Neural progenitor cell (in vitro differentiated cells): ENCODE measurements at regions not wholly inside any gene's neighbourhood (a gene's known extent, or its start where the extent isn't known, plus 50 kb on each side); places are given as distances from the start of the nearest gene placed in this dataset.
A peak's percentile ranks its signal among the peaks of the same experiment; 100 is the strongest.

ENCODE experiments used
- DNase-seq: peaks from one replicate; pipeline ENCODE4 v3.0.0-alpha.2; 2016; ENCODE audit warnings: low spot score
- H2AFZ ChIP-seq: fragments of 200-600 bp; sonication (generic); replicated peaks from 2 replicates; pipeline ENCODE4 v1.6.1; 2016; ENCODE audit warnings: antibody characterized with exemption
- H3F3A ChIP-seq: fragments of 200-600 bp; sonication (generic); 2 replicates; pipeline ENCODE4 v1.6.1; 2016; ENCODE audit warnings: antibody characterized with exemption, low read depth
- H3K27ac ChIP-seq: fragments of 200-600 bp; sonication (generic); 2 replicates; pipeline ENCODE4 v1.5.1; 2016; ENCODE audit warnings: mild to moderate bottlenecking
- H3K27me3 ChIP-seq: fragments of 200-600 bp; sonication (generic); 2 replicates; pipeline ENCODE4 v1.6.1; 2016; ENCODE audit warnings: mild to moderate bottlenecking, moderate library complexity
- H3K36me3 ChIP-seq: fragments of 200-600 bp; sonication (generic); 2 replicates; pipeline ENCODE4 v1.5.1; 2016
- H3K4me1 ChIP-seq: fragments of 200-600 bp; sonication (generic); 2 replicates; pipeline ENCODE4 v1.6.1; 2016; ENCODE audit warnings: mixed run types
- H3K4me2 ChIP-seq: fragments of 200-600 bp; sonication (generic); 2 replicates; pipeline ENCODE4 v1.6.1; 2016
- H3K4me3 ChIP-seq: fragments of 200-600 bp; sonication (generic); 2 replicates; pipeline ENCODE4 v1.5.1; 2016
- H3K79me2 ChIP-seq: fragments of 200-600 bp; sonication (generic); 2 replicates; pipeline ENCODE4 v1.6.1; 2016; ENCODE audit warnings: low read depth
- H3K9ac ChIP-seq: fragments of 200-600 bp; sonication (generic); 2 replicates; pipeline ENCODE4 v1.6.1; 2016
- H3K9me3 ChIP-seq: fragments of 200-600 bp; sonication (generic); 2 replicates; pipeline ENCODE4 v1.5.1; 2016; ENCODE audit warnings: low read depth
- H4K20me1 ChIP-seq: fragments of 200-600 bp; sonication (generic); 2 replicates; pipeline ENCODE4 v1.6.1; 2016; ENCODE audit warnings: low read depth
- H3K27ac Mint-ChIP-seq: 3 replicates; pipeline ENCODE4 v1.8.0; 2021; ENCODE audit warnings: mixed read lengths
- H3K27me3 Mint-ChIP-seq: 2 replicates; pipeline ENCODE4 v1.8.0; 2022; ENCODE audit warnings: low read depth, mild to moderate bottlenecking, inconsistent platforms, moderate library complexity, mixed read lengths; ENCODE audit not compliant: insufficient read depth
- H3K36me3 Mint-ChIP-seq: 3 replicates; pipeline ENCODE4 v1.8.0; 2021; ENCODE audit warnings: mixed read lengths
- H3K4me1 Mint-ChIP-seq: 3 replicates; pipeline ENCODE4 v1.8.0; 2021; ENCODE audit warnings: mixed read lengths
- H3K4me3 Mint-ChIP-seq: 3 replicates; pipeline ENCODE4 v1.8.0; 2021; ENCODE audit warnings: mild to moderate bottlenecking, moderate library complexity, mixed read lengths
- H3K9me3 Mint-ChIP-seq: 3 replicates; pipeline ENCODE4 v1.8.0; 2020; ENCODE audit warnings: mixed read lengths
- CTCF ChIP-seq: fragments of 200-600 bp; sonication (generic); IDR thresholded peaks from 2 replicates; pipeline ENCODE4 v1.5.1; 2017; ENCODE audit warnings: antibody characterized with exemption, mild to moderate bottlenecking
- EZH2 ChIP-seq: fragments of 200-600 bp; sonication (generic); IDR thresholded peaks from 2 replicates; pipeline ENCODE4 v1.6.1; 2017; ENCODE audit warnings: antibody characterized with exemption, mild to moderate bottlenecking, moderate library complexity
- EZH2phosphoT487 ChIP-seq: fragments of 200-600 bp; sonication (generic); IDR thresholded peaks from 2 replicates; pipeline ENCODE4 v1.6.1; 2017; ENCODE audit warnings: antibody characterized with exemption

- Mint-ChIP-seq H3K9me3 (no peaks in the 10 kb centered on the region), H3K4me1 (peaks cover 19% of the 10 kb centered on the region), H3K36me3 (peaks cover 32% of the 10 kb centered on the region), H3K27ac (peak overlapping the region; percentile 74), H3K27me3 (peaks cover 4% of the 10 kb centered on the region), H3K4me3 (no peak overlapping the region)
- Histone ChIP-seq H4K20me1 (no peaks in the 10 kb centered on the region), H3K27me3 (no peaks in the 10 kb centered on the region), H3K4me3 (no peak overlapping the region), H3K4me2 (no peak overlapping the region), H3K9ac (no peak overlapping the region), H3K79me2 (no peaks in the 10 kb centered on the region), H3K4me1 (no peaks in the 10 kb centered on the region), H3K9me3 (no peaks in the 10 kb centered on the region), H3K27ac (no peak overlapping the region), H3F3A (no peaks in the 10 kb centered on the region), H2AFZ (no peak overlapping the region), H3K36me3 (no peaks in the 10 kb centered on the region)
- no peak for TF ChIP-seq CTCF
- no peak for TF ChIP-seq EZH2
- no peak for TF ChIP-seq EZH2phosphoT487
- no peak for DNase-seq
Measured at GRCh38 chr16:27678955-27679354, 129.0 kb downstream of the KATNIP start.

GRCh38 chr16:27679899-27680298 is 130.0 kb downstream of the KATNIP start:
- H3K27me3 Mint-ChIP-seq = peaks cover 4% of the 10 kb centered on the region

GRCh38 chr16:27681681-27682080 is 131.7 kb downstream of the KATNIP start:
- no peak for DNase-seq
- TF ChIP-seq CTCF (no peak), EZH2 (no peak), EZH2phosphoT487 (no peak)
- H3K9me3 ChIP-seq = no peaks in the 10 kb centered on the region
- H3K27me3 Mint-ChIP-seq = peaks cover 4% of the 10 kb centered on the region
- H3K27ac ChIP-seq = no peak overlapping the region
- H3K4me3 Mint-ChIP-seq = no peak overlapping the region
- H3K4me1 ChIP-seq = no peaks in the 10 kb centered on the region
- H3K36me3 ChIP-seq = no peaks in the 10 kb centered on the region
- H2AFZ ChIP-seq = no peak overlapping the region
- H3K79me2 ChIP-seq = no peaks in the 10 kb centered on the region
- H3K9me3 Mint-ChIP-seq = no peaks in the 10 kb centered on the region
- no peaks in the 10 kb centered on the region for H3F3A ChIP-seq
- no peak overlapping the region for H3K9ac ChIP-seq
- peaks cover 26% of the 10 kb centered on the region for H3K36me3 Mint-ChIP-seq
- no peak overlapping the region for H3K4me3 ChIP-seq
- no peak overlapping the region for H3K27ac Mint-ChIP-seq
- H4K20me1 ChIP-seq = no peaks in the 10 kb centered on the region
- H3K4me2 ChIP-seq = no peak overlapping the region
- peaks cover 19% of the 10 kb centered on the region for H3K4me1 Mint-ChIP-seq
- H3K27me3 ChIP-seq = no peaks in the 10 kb centered on the region

More at GRCh38 chr16:27679899-27680298, 130.0 kb downstream of the KATNIP start:
- Mint-ChIP-seq H3K36me3 (peaks cover 27% of the 10 kb centered on the region), H3K4me3 (peak overlapping the region; percentile 16), H3K9me3 (no peaks in the 10 kb centered on the region), H3K27ac (no peak overlapping the region), H3K4me1 (peaks cover 19% of the 10 kb centered on the region)
- H4K20me1 ChIP-seq = no peaks in the 10 kb centered on the region
- H3K4me1 ChIP-seq = no peaks in the 10 kb centered on the region
- no peak overlapping the region for H3K9ac ChIP-seq
- H3K79me2 ChIP-seq = no peaks in the 10 kb centered on the region
- H3K9me3 ChIP-seq = no peaks in the 10 kb centered on the region
- H3F3A ChIP-seq = no peaks in the 10 kb centered on the region
- no peaks in the 10 kb centered on the region for H3K36me3 ChIP-seq
- no peaks in the 10 kb centered on the region for H3K27me3 ChIP-seq
- no peak overlapping the region for H3K27ac ChIP-seq
- H3K4me2 ChIP-seq = no peak overlapping the region
- no peak overlapping the region for H3K4me3 ChIP-seq
- no peak for DNase-seq
- no peak for TF ChIP-seq EZH2
- no peak for TF ChIP-seq CTCF
- TF ChIP-seq EZH2phosphoT487 = no peak
- no peak overlapping the region for H2AFZ ChIP-seq
